ENCODE measurements at regions not wholly inside any gene's neighbourhood (a gene's known extent, or its start where the extent isn't known, plus 50 kb on each side); places are given as distances from the start of the nearest gene placed in this dataset.

DNA sequence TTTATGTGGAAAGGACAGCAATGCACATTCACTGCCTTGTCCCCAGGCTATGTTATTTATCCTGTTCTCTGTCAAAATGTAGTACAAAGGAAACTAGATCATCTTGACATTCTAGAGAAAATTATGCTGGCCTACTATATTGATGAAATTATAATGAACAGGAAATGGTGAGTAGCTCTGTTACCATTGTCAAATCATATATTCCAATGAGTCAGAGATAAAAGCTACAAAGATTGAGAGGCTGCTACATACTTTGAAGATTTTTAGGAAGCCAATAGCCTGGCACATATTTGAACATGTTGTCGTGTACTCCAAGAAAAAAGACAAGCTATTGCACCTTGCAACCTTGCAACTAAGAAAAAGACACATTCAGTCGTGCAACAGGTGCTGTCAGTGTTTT, 52.7 kb upstream of the TET2 start:
- TF ChIP-seq, protein P1, sequence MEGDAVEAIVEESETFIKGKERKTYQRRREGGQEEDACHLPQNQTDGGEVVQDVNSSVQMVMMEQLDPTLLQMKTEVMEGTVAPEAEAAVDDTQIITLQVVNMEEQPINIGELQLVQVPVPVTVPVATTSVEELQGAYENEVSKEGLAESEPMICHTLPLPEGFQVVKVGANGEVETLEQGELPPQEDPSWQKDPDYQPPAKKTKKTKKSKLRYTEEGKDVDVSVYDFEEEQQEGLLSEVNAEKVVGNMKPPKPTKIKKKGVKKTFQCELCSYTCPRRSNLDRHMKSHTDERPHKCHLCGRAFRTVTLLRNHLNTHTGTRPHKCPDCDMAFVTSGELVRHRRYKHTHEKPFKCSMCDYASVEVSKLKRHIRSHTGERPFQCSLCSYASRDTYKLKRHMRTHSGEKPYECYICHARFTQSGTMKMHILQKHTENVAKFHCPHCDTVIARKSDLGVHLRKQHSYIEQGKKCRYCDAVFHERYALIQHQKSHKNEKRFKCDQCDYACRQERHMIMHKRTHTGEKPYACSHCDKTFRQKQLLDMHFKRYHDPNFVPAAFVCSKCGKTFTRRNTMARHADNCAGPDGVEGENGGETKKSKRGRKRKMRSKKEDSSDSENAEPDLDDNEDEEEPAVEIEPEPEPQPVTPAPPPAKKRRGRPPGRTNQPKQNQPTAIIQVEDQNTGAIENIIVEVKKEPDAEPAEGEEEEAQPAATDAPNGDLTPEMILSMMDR (conservative IDR thresholded peaks at IDR 0.05; ENCODE audit: low read depth, low read length) = no peak
- no peak for TF ChIP-seq EZH2phosphoT487 (IDR thresholded peaks at IDR 0.05; ENCODE audit: borderline replicate concordance, low read length)
- no peak for TF ChIP-seq EZH2 (IDR thresholded peaks at IDR 0.05; ENCODE audit: low read length, unreplicated experiment)

Measured in PC-3 (cell line).